ENCODE measurements at regions not wholly inside any gene's neighbourhood (a gene's known extent, or its start where the extent isn't known, plus 50 kb on each side); places are given as distances from the start of the nearest gene placed in this dataset.

DNA sequence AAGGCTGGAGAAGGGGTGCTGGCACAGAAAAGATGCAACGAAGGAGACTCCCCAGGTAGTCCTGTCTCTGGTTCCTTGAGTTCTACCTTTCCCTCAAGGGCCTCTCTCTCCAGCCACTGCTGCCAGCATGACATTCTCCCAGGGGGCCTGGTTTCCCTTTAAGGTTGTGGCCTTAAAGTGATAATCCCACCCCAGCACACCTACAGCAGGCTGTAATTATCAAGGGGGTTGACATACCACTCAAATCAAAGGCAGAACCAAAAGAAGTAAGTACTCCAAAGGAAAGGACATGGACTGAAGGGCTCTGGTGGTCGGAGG lies 84.7 kb upstream of the KCNK12 start:
- TF ChIP-seq POLR2A (IDR thresholded peaks at IDR 0.05) = no peak
- TF ChIP-seq, protein P1, sequence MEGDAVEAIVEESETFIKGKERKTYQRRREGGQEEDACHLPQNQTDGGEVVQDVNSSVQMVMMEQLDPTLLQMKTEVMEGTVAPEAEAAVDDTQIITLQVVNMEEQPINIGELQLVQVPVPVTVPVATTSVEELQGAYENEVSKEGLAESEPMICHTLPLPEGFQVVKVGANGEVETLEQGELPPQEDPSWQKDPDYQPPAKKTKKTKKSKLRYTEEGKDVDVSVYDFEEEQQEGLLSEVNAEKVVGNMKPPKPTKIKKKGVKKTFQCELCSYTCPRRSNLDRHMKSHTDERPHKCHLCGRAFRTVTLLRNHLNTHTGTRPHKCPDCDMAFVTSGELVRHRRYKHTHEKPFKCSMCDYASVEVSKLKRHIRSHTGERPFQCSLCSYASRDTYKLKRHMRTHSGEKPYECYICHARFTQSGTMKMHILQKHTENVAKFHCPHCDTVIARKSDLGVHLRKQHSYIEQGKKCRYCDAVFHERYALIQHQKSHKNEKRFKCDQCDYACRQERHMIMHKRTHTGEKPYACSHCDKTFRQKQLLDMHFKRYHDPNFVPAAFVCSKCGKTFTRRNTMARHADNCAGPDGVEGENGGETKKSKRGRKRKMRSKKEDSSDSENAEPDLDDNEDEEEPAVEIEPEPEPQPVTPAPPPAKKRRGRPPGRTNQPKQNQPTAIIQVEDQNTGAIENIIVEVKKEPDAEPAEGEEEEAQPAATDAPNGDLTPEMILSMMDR (IDR thresholded peaks at IDR 0.05) = no peak

All from right lobe of liver (tissue), 4 donors.